Lower leg skin (tissue), 3 donors: ENCODE measurements at regions not wholly inside any gene's neighbourhood (a gene's known extent, or its start where the extent isn't known, plus 50 kb on each side); places are given as distances from the start of the nearest gene placed in this dataset.

ENCODE experiments used
- POLR2A ChIP-seq, 2 donors: fragments of 450-650 bp; IDR thresholded peaks; one replicate each; pipeline ENCODE4 v1.6.1; 2016 to 2017; ENCODE audit warnings: antibody characterized with exemption in 2 of 2, mild to moderate bottlenecking in 1 of 2, moderate library complexity in 1 of 2
- TF ChIP-seq, protein P1 (sequence below), 3 donors: fragments of 450-650 bp; IDR thresholded peaks; one replicate each; pipeline ENCODE4 v1.5.1; 2016; ENCODE audit warnings: antibody characterized with exemption in 3 of 3, mild to moderate bottlenecking in 3 of 3, moderate library complexity in 2 of 3

DNA sequence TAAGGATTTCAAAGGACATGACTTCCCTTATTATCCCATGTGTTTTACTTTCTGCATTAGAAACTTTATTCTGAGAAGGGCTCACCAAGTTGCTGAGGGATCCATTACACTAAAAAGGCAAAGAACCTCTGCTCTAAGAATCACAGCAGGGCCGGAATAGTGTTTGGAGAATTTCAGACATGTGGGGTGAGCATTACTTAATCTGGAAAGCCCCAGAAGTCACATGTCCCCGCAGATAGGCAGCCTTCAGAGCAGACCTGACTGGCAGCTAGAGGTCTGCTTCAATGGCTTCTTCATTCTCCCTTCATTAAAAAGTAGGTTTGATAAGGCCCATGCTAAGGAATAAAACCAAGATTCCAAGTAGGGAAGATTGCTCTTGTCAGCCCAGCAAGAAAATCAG is 52.6 kb upstream of the RBM15 start:
- no peak for TF ChIP-seq POLR2A (IDR thresholded peaks at IDR 0.05)
- TF ChIP-seq, protein P1, sequence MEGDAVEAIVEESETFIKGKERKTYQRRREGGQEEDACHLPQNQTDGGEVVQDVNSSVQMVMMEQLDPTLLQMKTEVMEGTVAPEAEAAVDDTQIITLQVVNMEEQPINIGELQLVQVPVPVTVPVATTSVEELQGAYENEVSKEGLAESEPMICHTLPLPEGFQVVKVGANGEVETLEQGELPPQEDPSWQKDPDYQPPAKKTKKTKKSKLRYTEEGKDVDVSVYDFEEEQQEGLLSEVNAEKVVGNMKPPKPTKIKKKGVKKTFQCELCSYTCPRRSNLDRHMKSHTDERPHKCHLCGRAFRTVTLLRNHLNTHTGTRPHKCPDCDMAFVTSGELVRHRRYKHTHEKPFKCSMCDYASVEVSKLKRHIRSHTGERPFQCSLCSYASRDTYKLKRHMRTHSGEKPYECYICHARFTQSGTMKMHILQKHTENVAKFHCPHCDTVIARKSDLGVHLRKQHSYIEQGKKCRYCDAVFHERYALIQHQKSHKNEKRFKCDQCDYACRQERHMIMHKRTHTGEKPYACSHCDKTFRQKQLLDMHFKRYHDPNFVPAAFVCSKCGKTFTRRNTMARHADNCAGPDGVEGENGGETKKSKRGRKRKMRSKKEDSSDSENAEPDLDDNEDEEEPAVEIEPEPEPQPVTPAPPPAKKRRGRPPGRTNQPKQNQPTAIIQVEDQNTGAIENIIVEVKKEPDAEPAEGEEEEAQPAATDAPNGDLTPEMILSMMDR (IDR thresholded peaks at IDR 0.05) = no peak
